GM12878 (cell line): ENCODE measurements at regions not wholly inside any gene's neighbourhood (a gene's known extent, or its start where the extent isn't known, plus 50 kb on each side); places are given as distances from the start of the nearest gene placed in this dataset.

Experiments
- CHD1 ChIP-seq: IDR thresholded peaks from 2 replicates; pipeline ENCODE4 v1.6.1; 2012; ENCODE audit warnings: low read depth, low read length, improper control_type of control experiment
- CREM ChIP-seq: IDR thresholded peaks from 2 replicates; pipeline ENCODE4 v1.6.1; 2014; ENCODE audit warnings: antibody characterized with exemption, low read depth
- DPF2 ChIP-seq: fragments of 450-650 bp; IDR thresholded peaks from 2 replicates; pipeline ENCODE4 v1.6.1; 2017; ENCODE audit warnings: mild to moderate bottlenecking
- EZH2 ChIP-seq: IDR thresholded peaks from 2 replicates; pipeline ENCODE4 v1.6.1; 2012; ENCODE audit warnings: low read depth, mild to moderate bottlenecking, control low read depth, inconsistent platforms, low read length, borderline replicate concordance; ENCODE audit not compliant: control insufficient read depth
- MXI1 ChIP-seq: fragments of 150-350 bp; IDR thresholded peaks from 2 replicates; pipeline ENCODE4 v1.6.1; 2011; ENCODE audit warnings: low read depth, mild to moderate bottlenecking, inconsistent platforms, low read length, improper control_type of control experiment
- PML ChIP-seq: IDR thresholded peaks from 2 replicates; pipeline ENCODE4 v1.6.1; 2012; ENCODE audit warnings: low read length, inconsistent platforms
- TCF7 ChIP-seq: IDR thresholded peaks from 2 replicates; pipeline ENCODE4 v1.6.1; 2014; ENCODE audit warnings: antibody characterized with exemption, borderline replicate concordance
- WRNIP1 ChIP-seq: IDR thresholded peaks from 2 replicates; pipeline ENCODE4 v1.6.1; 2011; ENCODE audit warnings: low read depth, low read length, improper control_type of control experiment, borderline replicate concordance
- TF ChIP-seq, protein P1 (sequence below): fragments of 450-650 bp; IDR thresholded peaks from 2 replicates; pipeline ENCODE4 v1.6.1; 2017; ENCODE audit warnings: low read depth, mild to moderate bottlenecking, moderate library complexity
- TF ChIP-seq, protein P2 (sequence below): fragments of 450-650 bp; conservative IDR thresholded peaks from 2 replicates; pipeline ENCODE4 v1.6.1; 2017; ENCODE audit warnings: mild to moderate bottlenecking, moderate library complexity
- TF ChIP-seq, protein P3 (sequence below), 3 experiments: IDR thresholded peaks in 2 of 3; conservative IDR thresholded peaks in 1 of 3; 2 replicates each; pipeline ENCODE4 v1.5.1; 2011; ENCODE audit warnings: low read depth in 3 of 3, low read length in 3 of 3, mild to moderate bottlenecking in 3 of 3, control low read depth in 2 of 3, moderate library complexity in 2 of 3, inconsistent platforms in 1 of 3, mixed read lengths in 1 of 3; ENCODE audit not compliant: control insufficient read depth in 2 of 3, insufficient read depth in 1 of 3; ENCODE audit errors: extremely low read depth in 1 of 3

DNA sequence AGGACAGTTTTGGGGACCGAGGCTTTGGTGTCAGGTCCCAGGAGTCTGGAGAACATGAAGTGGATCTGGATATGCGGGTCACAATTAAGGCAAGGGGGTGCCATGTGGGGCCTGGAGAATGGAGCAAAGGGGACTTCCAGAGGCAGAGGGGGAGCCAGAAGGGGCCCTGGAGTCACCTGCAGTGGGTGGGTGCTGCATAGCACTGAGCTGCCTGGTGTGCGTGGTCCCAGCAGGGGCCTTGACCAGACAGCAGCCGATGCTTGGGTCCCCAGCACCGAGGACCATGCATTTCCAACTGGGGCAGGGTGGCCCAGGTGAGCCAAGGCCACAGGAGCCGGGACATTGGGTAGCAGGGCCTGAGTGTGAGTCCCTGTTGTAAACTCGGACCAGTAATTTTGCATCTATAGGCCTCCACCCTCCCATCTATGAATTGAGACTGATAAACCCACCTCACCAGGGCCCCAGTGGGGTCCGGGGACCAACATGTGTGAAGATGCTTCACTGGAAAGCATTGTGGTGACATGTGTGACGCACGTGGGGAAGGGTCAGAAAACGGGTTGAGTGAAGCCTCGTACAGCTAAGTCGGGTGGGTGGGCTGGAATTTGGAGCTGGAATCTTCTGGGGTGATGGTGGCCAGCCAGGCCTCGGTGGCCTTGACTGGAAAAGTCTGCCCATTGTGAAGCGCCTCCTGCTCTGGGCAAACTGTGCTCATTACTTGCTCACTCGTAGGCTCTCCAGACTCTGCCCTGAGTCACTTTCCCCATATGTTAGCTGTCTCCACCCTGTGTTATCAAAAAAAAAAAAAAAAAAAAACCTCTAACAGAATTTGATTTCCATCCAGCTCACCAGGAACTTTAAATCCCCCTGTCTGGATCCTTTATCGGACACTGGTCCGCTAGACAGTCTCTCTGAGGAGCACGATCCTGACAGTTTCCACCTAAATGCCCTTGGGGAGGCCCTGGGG, 90.5 kb upstream of the ZNF469 start (continued):
- TF ChIP-seq WRNIP1 (no peak), EZH2 (no peak), CHD1 (no peak), TCF7 (no peak), MXI1 (no peak), DPF2 (no peak), CREM (no peak), PML (no peak)
- TF ChIP-seq, protein P1, sequence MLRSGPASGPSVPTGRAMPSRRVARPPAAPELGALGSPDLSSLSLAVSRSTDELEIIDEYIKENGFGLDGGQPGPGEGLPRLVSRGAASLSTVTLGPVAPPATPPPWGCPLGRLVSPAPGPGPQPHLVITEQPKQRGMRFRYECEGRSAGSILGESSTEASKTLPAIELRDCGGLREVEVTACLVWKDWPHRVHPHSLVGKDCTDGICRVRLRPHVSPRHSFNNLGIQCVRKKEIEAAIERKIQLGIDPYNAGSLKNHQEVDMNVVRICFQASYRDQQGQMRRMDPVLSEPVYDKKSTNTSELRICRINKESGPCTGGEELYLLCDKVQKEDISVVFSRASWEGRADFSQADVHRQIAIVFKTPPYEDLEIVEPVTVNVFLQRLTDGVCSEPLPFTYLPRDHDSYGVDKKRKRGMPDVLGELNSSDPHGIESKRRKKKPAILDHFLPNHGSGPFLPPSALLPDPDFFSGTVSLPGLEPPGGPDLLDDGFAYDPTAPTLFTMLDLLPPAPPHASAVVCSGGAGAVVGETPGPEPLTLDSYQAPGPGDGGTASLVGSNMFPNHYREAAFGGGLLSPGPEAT = no peak
- TF ChIP-seq, protein P2, sequence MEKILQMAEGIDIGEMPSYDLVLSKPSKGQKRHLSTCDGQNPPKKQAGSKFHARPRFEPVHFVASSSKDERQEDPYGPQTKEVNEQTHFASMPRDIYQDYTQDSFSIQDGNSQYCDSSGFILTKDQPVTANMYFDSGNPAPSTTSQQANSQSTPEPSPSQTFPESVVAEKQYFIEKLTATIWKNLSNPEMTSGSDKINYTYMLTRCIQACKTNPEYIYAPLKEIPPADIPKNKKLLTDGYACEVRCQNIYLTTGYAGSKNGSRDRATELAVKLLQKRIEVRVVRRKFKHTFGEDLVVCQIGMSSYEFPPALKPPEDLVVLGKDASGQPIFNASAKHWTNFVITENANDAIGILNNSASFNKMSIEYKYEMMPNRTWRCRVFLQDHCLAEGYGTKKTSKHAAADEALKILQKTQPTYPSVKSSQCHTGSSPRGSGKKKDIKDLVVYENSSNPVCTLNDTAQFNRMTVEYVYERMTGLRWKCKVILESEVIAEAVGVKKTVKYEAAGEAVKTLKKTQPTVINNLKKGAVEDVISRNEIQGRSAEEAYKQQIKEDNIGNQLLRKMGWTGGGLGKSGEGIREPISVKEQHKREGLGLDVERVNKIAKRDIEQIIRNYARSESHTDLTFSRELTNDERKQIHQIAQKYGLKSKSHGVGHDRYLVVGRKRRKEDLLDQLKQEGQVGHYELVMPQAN = no peak
- TF ChIP-seq, protein P3, sequence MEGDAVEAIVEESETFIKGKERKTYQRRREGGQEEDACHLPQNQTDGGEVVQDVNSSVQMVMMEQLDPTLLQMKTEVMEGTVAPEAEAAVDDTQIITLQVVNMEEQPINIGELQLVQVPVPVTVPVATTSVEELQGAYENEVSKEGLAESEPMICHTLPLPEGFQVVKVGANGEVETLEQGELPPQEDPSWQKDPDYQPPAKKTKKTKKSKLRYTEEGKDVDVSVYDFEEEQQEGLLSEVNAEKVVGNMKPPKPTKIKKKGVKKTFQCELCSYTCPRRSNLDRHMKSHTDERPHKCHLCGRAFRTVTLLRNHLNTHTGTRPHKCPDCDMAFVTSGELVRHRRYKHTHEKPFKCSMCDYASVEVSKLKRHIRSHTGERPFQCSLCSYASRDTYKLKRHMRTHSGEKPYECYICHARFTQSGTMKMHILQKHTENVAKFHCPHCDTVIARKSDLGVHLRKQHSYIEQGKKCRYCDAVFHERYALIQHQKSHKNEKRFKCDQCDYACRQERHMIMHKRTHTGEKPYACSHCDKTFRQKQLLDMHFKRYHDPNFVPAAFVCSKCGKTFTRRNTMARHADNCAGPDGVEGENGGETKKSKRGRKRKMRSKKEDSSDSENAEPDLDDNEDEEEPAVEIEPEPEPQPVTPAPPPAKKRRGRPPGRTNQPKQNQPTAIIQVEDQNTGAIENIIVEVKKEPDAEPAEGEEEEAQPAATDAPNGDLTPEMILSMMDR (IDR thresholded peaks at IDR 0.05 in 2 of 3, conservative IDR thresholded peaks at IDR 0.05 in 1 of 3; ENCODE audit: control insufficient read depth in 2 of 3, extremely low read depth in 1 of 3, insufficient read depth in 1 of 3, low read depth in 3 of 3, low read length in 3 of 3) = no peak
- TF ChIP-seq, all 136 proteins: peak for 0
